ENCODE measurements at regions not wholly inside any gene's neighbourhood (a gene's known extent, or its start where the extent isn't known, plus 50 kb on each side); places are given as distances from the start of the nearest gene placed in this dataset.

DNA sequence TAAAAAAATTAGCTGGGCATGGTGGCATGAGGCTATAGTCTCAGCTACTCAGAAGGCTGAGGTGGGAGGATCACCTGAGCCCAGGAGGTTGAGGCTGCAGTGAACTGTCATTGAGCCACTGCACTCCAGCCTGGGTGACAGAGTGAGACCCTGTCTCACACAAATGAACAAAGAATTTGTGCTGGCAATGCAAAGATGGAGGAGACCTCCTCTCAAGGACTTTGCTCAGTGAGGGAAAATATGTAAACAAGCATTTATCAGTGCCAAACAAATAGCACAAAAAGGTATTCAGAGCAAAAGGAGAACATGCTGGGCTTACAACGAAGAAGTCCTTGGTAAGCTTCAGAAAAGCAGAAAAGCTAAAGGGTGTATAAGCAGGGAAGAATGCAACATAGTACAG lies 113.1 kb upstream of the UMPS start:
- TF ChIP-seq EZH2phosphoT487 (IDR thresholded peaks at IDR 0.05; ENCODE audit: borderline replicate concordance, low read depth, low read length) = no peak
- TF ChIP-seq, protein P1, sequence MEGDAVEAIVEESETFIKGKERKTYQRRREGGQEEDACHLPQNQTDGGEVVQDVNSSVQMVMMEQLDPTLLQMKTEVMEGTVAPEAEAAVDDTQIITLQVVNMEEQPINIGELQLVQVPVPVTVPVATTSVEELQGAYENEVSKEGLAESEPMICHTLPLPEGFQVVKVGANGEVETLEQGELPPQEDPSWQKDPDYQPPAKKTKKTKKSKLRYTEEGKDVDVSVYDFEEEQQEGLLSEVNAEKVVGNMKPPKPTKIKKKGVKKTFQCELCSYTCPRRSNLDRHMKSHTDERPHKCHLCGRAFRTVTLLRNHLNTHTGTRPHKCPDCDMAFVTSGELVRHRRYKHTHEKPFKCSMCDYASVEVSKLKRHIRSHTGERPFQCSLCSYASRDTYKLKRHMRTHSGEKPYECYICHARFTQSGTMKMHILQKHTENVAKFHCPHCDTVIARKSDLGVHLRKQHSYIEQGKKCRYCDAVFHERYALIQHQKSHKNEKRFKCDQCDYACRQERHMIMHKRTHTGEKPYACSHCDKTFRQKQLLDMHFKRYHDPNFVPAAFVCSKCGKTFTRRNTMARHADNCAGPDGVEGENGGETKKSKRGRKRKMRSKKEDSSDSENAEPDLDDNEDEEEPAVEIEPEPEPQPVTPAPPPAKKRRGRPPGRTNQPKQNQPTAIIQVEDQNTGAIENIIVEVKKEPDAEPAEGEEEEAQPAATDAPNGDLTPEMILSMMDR (conservative IDR thresholded peaks at IDR 0.05; ENCODE audit: low read length) = no peak

All from OCI-LY7 (cell line).